ENCODE measurements at regions not wholly inside any gene's neighbourhood (a gene's known extent, or its start where the extent isn't known, plus 50 kb on each side); places are given as distances from the start of the nearest gene placed in this dataset.

- DNase-seq: no peak
These were observed 203.8 kb downstream of the MZT1 start for GRCh38 chr13:72523593-72523992.

DNA sequence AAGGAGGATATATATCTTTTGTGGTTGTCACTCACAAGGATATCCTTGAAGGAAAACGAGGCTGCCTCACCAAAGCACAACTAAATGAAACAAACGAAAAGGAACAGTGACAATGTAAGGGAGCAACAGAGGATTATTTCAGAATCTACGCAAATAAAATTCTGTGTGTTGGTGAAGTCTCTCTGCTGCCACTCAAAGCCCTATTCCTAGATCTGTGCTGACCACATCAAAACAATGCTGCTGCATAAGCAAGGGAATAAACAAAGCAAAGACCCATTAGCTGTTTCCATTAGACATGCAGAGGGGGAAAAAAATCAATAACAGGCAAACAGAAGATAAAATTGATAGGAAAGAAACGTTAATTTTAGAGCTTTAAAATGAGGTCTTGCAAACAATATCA lies 204.4 kb downstream of the MZT1 start:
- DNase-seq: no peak

GRCh38 chr13:72521940-72522661 lies 205.3 kb downstream of the MZT1 start:
- DNase-seq: no peak

DNA sequence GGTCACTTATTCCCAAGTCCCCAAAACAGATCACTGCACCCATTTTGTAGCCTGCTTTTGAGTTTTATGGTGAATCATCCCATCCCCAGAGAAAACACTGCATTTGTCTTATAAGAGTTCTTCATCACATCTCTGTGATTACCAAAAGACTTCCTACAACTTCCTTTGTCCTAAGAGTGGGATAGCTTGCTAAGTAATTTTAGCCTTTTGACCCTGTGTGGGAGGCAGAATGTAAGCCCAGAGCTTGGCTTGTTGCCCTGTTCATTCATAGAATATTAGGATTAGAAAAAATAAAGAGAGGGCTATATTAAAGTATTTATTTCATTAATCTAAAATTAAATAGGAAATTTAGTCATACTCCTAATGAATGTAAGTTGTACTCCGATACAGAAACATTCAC lies 213.3 kb downstream of the MZT1 start:
- DNase-seq: no peak

GRCh38 chr13:72508392-72508791 lies 219.0 kb downstream of the MZT1 start:
- DNase-seq: no peak

GRCh38 chr13:72507416-72508199 lies 219.8 kb downstream of the MZT1 start:
- DNase-seq: no peak

GRCh38 chr13:72506706-72507105 lies 220.7 kb downstream of the MZT1 start:
- DNase-seq: no peak

GRCh38 chr13:72505376-72505775 lies 222.1 kb downstream of the MZT1 start:
- no peak for DNase-seq

- DNase-seq: no peak
These were observed 223.1 kb downstream of the MZT1 start for GRCh38 chr13:72504131-72504841.

DNA sequence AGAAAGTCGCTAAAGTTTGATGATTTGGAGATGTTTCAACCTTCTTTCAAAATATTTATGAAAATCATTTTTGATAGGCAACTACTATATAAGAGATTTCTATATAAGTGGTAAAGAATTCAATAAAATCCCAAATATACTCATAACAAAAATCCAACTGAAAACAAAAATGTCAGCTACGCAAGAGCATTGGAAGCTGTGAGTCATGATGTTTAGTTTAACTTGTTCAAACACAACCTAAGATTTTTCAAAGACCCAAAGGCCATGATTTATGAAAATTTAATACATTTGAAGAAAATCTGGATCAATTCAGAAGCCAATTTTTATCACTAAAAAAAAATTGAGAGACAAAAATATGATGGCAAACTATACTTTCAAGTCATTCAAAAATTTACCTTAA lies 226.6 kb downstream of the MZT1 start:
- DNase-seq: no peak

DNA sequence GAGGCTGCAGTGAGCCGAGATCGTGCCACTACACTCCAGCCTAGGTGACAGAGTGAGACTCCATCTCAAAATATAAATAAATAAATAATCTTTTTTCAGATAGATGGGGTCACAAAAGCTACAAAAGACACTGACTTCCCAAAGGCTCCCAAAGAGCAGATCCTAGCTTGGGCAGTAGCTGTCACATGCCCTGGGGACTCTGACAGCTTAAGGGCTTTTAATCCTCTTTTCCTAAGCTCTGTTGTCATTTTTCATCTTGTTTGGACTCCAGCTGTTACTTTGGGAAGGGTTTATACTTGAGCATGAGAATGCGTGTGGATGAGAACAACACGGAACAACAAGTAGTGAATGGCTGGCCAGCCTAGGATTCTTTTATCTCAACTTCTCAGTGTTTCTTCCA lies 231.7 kb downstream of the MZT1 start:
- no peak for DNase-seq

- no peak for DNase-seq
These were observed 237.7 kb downstream of the MZT1 start for GRCh38 chr13:72489751-72490150.

- no peak for DNase-seq
These were observed 254.1 kb downstream of the MZT1 start for GRCh38 chr13:72473321-72473720.

- DNase-seq: no peak
These were observed 257.5 kb downstream of the MZT1 start for GRCh38 chr13:72469906-72470305.

DNA sequence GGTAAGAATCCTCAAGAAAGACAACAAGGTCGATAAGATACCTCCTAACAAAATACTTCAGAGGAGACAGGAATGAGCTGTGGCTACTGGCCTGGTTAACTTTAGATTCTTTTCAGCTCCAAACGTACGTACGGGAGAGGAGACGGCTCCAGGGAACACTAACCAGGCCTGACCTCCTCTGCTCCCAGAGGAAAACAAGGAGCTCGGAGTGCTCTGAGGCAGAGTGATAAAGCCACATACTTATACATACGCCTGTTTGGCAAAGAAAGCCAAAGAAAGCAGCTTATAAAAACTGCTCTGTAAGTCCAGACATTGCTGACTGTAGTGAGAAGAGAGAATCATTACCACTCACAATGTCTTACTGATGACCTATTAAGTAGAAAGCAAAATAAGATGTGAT lies 263.9 kb downstream of the MZT1 start:
- no peak for DNase-seq

DNA sequence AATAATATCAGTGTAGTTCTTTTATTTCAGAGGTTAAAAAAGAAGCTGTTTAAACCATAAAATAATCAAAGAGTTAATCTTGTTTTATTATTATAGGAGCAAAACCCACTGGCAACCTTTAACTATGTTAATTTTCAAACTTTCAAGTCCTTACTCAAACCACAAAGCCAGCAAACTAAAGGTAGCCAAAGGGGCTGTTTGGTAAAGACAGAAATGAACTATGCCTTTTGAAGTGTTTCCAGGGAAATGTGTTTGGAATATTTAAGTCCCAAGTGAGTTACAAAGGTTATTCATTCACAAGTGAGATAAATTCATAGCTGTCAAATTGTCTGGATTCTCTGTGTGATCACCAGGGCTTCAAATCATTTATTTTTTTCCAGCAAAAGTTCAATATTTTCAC lies 264.7 kb downstream of the MZT1 start:
- no peak for DNase-seq

- DNase-seq: no peak
These were observed 265.3 kb downstream of the MZT1 start for GRCh38 chr13:72462166-72462565.

GRCh38 chr13:72458701-72459100 lies 268.7 kb downstream of the MZT1 start:
- no peak for DNase-seq

DNA sequence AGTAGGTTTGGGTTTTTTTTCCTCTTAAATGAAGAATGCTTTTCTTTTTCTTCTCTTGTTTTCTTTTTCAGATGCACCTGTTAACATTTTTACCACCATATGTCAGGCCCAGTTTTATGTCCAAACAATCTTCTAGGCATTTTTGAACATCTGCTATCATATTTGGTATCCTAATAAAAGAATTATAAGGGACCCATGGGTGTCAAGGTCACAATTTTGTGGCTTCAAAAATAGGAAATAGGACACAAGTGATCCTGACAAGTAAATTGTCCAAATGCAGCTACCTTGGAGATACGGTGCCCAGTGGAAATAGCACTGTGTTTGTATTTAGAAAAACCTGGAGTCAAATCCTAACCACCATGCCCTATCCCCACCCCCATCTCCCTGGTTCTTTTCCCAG lies 270.3 kb downstream of the MZT1 start:
- no peak for DNase-seq

DNA sequence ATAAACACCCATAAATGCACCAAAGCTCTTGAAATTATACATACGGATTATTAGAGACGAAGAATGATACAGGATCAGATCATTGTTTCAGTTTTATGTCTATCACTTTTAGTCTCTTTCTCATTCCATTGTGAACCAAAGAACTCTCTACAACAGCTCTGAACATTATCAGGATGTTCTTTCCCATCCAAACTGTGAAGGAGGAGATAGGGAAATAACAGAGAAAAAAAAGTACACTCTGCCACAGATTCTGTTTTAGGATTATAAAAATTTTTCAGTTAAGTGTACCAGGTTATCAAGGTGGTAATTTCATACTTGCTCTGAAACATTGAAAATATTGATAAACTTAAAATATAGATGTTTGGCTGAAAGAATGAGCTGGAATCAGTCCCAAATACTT lies 270.9 kb downstream of the MZT1 start:
- no peak for DNase-seq

DNA sequence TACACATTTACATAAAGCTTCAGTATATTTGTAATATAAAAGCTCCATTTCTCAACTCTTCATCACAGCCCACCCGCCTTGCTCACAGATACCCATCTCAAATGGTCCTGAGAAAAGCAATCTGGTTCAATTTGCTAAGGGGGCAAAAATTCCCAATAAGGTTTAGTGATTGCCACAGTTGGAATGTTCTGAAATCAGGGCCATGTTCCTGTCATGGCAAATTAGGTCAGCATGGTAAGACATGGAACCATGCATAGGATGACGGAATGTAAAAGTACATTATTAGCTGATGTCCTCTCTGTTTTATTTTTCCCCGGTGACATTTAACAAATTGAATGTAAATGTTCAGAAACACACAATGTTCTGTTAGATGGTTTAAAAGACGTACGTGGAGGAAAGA lies 274.3 kb downstream of the MZT1 start:
- DNase-seq: no peak

- no peak for DNase-seq
These were observed 279.3 kb downstream of the MZT1 start for GRCh38 chr13:72448082-72448481.

DNA sequence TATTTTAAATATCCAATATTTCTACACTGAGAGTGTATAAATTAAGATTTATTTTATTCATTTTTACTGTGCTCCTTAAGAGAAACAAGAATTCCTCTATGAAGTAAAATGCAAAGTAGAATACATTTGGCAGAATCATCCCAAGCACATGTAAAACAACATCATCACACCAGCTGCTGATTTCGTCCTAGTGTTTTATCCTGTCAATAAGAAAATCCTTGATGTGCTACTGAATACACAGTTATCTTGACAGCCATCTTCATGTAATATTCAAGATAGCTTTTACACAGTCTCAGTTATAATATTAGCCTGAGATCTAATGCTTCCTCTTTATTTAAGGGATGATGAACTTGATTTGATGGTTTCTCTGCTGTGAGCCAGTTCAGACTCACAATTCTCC lies 282.4 kb downstream of the MZT1 start:
- DNase-seq: no peak

DNA sequence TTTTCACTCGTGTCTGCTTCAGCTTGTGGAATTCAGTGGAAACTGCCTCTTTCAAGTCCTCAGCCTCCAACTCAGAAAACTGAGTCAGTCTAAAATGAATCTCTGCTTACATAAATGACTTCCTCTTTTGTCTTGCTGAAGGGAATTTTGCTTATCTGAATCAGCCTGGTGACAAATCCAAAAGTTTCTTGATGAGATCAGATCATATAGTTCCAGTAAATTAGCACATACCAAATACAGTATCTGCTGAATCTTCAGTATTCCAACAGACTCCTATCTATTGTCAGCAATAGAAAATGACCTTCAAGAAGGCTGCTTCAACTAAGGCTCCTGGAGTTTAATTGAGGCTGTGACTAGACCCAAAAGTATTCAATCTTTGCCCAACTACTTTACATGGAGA lies 290.0 kb downstream of the MZT1 start:
- DNase-seq: no peak

Measured in GDM1 (cell line).